Mononuclear cell (primary cell): ENCODE measurements at regions not wholly inside any gene's neighbourhood (a gene's known extent, or its start where the extent isn't known, plus 50 kb on each side); places are given as distances from the start of the nearest gene placed in this dataset.

Source experiments
- H3K27me3 ChIP-seq: 2 replicates; pipeline ENCODE4 v1.6.0; 2011; ENCODE audit warnings: low read length, control low read depth; ENCODE audit not compliant: insufficient read depth
- H3K4me1 ChIP-seq: 2 replicates; pipeline ENCODE4 v1.5.1; 2011; ENCODE audit warnings: mild to moderate bottlenecking, low read length, control low read depth; ENCODE audit not compliant: insufficient read depth
- H3K4me3 ChIP-seq: 2 replicates; pipeline ENCODE4 v1.5.1; 2011; ENCODE audit warnings: mild to moderate bottlenecking, low read length, moderate library complexity
- H3K9me3 ChIP-seq: 2 replicates; pipeline ENCODE4 v1.5.1; 2011; ENCODE audit warnings: low read depth, mild to moderate bottlenecking, control low read depth, low read length

DNA sequence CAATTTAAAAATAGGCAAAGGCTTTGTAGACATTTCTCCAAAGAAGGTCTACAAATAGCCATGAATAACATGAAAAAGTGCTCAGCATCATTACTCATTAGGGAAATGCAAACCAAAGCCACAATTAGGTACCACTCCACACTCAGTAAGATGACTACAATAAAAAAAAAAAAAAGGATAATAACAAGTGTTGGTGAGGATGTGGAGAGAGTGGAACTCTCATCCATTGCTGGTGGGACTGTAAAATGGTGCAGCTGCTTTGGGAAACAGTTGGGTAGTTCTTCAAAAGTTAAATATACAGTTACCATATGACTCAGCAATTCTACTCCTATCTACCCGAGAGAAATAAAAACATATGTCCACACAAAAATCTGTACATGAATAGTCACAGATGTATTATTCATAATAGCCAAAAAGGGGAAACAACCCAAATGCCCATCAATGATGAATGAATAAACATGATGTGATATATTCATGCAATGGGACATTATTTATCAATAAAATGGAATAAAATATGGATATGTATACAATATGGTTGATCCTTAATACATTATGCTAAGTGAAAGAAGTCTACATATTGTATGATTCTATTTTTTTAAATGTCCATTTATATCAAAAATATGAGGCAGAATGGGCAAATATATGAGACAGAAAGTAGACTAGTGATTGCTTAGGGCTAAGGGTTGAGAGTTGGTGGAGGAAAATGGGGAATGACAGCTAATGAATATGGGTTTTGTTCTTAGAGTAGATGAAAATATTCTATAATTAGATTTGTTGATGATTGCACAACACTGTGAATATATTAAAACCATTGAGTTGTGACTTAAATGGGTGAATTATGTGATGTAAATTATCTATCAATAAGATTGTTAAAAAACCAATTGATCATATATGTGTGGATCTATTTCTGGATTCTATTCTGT, 66.1 kb upstream of the SMAD3 start:
- H3K9me3 ChIP-seq: no peaks in the 10 kb centered on the region
- H3K27me3 ChIP-seq: no peaks in the 10 kb centered on the region
- no peak overlapping the region for H3K4me3 ChIP-seq
- H3K4me1 ChIP-seq: peaks cover 4% of the 10 kb centered on the region

DNA sequence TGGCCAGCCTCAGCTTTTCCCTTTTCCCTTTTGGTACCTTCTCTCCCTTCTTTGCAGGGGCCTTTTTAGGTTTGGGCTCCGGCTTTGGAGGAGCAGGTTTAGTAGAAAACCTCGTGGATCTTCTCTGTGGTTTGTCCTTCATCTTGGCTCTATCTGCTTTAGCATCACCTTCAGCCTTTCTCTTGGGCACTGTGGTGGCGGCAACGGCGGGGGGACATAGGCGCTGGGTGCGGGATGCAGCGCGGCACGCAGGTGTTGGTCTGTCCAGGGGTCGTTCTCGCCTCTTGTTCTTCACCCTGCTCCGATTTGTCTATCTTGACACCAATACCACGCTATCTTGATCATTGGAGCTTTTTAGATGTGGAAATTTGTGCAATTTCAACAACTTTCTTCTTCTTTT, 64.5 kb upstream of the SMAD3 start:
- H3K4me1 ChIP-seq: peaks cover 14% of the 10 kb centered on the region
- no peak overlapping the region for H3K4me3 ChIP-seq
- H3K27me3 ChIP-seq: no peaks in the 10 kb centered on the region
- no peaks in the 10 kb centered on the region for H3K9me3 ChIP-seq

DNA sequence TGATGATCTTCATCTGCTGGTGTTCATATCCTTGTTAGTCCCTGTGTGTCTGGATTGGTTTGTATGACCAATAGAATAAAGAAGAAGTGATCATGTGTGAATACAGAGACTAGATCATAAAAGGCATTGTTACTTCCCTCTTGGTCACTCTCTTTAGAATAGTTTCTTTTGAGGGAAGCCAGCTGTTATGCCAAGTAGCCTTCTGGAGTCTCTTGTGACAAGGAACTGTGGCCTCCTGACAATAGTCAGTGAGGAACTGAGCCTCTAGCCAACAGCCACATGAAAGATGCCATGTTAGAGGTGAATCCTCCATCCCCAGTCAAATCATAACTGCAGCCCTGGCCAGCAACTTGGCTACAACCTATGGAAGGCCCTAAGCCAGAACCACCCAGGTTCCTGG, 63.0 kb upstream of the SMAD3 start:
- Histone ChIP-seq H3K9me3 (no peaks in the 10 kb centered on the region), H3K4me3 (no peak overlapping the region), H3K4me1 (peaks cover 22% of the 10 kb centered on the region), H3K27me3 (no peaks in the 10 kb centered on the region)

DNA sequence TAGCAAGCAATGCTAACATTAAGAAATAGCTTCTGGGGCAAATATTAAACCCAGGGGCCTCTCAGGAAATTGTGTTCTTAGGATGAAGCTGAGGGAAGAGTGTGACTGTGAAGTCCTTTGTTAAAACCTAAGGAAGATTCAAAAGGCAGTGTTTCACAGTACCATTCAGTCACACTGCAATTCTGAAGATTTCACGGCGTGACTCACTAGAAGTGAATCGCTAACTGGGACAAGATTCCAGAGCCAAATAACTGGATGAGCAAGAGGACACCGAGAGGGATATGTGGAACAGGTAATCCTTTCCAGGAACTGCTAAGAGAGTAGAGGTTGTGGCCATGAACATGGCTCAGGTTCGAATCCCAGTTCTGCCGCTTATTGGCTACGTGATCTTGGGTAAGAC, 61.8 kb upstream of the SMAD3 start:
- no peak overlapping the region for H3K4me3 ChIP-seq
- peaks cover 22% of the 10 kb centered on the region for H3K4me1 ChIP-seq
- no peaks in the 10 kb centered on the region for H3K27me3 ChIP-seq
- no peaks in the 10 kb centered on the region for H3K9me3 ChIP-seq

DNA sequence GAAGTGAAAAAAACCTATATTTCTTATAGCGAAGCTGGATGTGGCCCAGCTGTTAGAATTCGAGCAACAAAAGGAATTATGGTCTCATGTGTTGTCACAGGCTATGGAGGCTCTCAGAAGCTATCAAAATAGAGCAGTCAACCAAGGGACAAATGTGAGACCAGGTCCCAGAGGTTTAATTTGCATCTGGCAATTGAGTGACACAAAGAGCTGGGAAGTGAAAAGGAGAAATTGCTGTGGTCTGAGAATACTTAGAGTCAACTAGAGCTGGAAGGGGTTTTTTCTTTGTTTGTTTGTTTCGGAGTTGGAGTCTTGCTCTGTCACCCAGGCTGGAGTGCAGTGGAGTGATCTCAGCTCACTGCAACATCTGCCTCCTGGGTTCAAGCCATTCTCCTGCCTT, 61.3 kb upstream of the SMAD3 start:
- Histone ChIP-seq H3K4me3 (no peak overlapping the region), H3K9me3 (no peaks in the 10 kb centered on the region), H3K4me1 (peaks cover 22% of the 10 kb centered on the region), H3K27me3 (no peaks in the 10 kb centered on the region)

DNA sequence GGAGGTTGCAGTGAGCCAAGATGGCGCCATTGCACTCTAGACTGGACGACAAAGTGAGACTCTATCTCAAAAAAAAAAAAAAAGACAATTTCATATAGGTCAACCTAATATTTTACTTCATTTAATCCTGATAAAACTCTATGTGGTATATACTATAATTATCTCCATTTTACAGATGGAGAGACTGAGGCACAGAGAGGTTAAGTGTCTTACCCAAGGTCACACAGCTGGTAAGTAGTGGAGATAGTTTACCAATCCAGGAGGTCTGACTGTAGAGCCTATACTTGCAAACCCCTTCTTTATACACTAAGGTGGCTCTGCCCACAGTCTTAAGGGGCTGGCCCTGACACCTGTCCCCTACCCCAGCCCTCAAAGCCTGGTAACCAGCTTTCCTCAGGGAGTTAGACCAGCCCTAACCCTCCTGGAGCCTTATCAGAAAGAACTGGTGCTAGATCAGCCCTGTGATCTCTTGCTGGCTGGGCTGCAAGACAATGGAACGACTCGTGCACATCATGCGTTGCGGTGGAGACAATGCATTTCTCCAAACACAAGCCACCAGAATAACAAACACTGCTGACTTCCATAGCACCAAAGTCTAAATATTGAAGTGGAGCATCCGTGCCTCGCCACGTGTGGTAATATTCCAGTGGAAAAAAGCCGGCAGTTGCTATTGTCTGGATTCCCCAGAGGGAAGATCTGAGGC, 60.0 kb upstream of the SMAD3 start:
- Histone ChIP-seq H3K4me3 (no peak overlapping the region), H3K4me1 (peaks cover 19% of the 10 kb centered on the region), H3K9me3 (no peaks in the 10 kb centered on the region), H3K27me3 (no peaks in the 10 kb centered on the region)

DNA sequence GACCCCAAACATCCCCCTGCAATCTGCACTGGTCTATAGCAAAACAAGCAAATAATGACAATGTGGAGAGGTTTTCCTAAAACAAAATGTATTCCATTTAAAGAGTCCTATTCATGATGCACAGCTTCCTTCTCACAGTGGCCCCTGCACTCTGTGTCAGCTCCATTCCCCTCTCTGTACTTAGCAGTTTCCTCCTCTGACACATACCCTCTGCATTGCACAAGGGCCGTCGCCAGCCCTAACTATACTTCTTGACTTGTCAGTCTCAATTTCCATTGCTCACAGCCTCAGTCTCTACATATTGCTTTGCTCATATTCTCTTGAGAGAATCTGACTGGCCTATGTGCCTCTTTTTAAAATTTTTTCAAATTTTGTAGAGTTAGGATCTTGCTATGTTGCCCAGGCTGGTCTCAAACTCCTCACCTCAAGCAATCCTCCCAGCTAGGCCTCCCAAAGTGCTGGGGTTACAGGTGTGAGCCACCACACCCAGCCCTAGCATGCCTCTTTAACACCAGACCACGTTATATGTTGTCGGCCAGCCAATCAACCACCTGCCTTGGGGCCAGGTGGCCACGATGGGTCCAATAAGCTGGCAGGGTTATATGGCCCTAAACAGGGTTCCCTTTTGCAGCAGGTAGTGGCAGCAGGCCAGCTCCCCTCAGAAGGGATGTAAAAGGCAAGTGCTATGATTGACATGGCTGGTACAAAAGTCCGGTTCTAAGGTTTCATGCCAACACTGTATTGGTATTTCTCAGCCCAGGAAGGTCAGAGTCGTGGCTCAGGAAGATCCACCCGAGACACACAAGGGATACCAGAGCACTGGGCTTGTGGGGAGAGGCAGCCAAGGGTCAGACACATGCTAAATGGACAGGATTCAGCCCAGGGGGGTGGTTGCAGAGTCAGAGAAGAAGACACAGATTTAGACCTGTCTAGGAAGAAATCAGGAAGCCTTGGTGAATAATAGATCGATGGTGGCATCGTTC, 59.0 kb upstream of the SMAD3 start:
- no peak overlapping the region for H3K4me3 ChIP-seq
- no peaks in the 10 kb centered on the region for H3K27me3 ChIP-seq
- no peaks in the 10 kb centered on the region for H3K9me3 ChIP-seq
- H3K4me1 ChIP-seq: peaks cover 19% of the 10 kb centered on the region

DNA sequence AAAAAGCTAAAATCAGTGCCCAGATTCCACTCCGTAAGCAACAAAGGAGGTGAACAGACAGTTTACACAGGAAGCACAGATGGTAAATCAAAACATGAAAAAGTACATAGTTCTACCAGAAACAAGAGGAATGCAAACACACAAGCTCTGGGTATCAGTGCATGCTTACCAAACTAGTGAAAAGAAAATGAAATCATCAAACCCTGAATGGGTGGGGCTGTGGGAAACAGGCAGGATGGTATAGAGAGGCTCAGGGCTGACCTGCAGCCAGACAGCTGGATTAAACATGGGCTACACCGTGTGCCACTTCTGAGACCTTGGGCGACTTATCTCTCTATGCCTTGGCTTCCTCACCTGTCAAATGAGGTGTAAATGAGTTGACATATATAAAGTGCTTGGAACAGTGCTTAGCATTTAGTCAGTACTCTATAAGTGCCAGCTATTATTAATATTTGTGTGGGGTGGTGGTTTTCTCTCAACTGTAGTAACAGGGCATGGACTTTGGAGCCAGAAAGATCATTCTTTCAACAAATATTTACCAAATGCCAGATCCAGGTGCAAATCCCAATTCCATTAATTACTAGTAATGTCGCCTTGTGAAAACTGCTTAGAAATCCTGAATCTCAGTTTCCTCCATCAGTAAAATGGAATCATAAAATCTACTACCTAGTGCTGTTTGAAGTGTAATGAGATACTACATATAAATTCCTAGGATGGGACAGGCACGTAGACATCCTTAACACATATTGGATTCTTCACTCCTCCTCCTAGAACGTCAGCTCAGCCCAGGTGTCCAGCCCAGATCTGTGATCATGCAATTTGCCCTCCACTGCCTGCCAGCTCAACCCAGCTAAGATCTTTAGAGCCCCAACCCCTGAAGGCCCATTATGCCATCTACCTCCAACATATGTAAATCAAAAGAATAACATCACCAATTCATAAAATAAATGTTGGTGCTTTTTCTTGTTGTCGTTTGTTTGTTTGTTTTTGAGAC, 55.5 kb upstream of the SMAD3 start:
- H3K9me3 ChIP-seq: no peaks in the 10 kb centered on the region
- H3K4me1 ChIP-seq: peaks cover 12% of the 10 kb centered on the region
- no peaks in the 10 kb centered on the region for H3K27me3 ChIP-seq
- H3K4me3 ChIP-seq: no peak overlapping the region

DNA sequence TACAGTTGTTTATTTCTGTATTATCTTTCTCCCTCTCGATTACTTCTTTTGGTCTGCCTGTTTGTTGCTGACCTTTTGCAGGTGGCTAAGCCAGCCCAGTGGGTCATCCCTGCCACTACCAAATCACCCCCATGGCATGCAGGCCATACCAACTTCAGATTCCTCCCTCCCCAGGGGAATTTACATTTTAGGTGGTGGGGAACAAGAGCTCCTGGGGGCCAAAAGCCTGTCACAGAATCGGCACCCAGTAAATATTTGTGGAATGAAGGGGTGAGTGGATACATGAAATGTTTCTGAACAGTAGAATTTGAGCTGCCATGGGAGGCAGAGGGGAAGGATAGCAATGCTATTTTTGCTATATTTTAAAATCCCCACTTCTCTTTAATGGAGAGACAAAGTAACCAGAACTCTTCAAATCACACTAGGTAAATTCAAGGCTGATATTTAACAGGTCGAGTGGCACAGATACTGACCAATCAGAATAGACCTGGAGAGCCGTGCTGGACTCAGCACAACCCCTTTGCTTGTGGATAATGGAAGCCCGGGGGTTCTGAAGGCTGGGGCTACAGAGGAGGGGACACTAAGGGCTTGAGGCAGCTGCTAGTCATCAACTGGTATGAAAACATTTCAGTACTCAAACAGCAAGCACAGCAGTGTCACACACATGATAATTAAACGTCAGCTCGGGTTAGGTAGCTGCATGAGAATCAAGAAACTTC, 54.3 kb upstream of the SMAD3 start:
- Histone ChIP-seq H3K4me3 (no peak overlapping the region), H3K9me3 (no peaks in the 10 kb centered on the region), H3K27me3 (no peaks in the 10 kb centered on the region), H3K4me1 (peaks cover 6% of the 10 kb centered on the region)

DNA sequence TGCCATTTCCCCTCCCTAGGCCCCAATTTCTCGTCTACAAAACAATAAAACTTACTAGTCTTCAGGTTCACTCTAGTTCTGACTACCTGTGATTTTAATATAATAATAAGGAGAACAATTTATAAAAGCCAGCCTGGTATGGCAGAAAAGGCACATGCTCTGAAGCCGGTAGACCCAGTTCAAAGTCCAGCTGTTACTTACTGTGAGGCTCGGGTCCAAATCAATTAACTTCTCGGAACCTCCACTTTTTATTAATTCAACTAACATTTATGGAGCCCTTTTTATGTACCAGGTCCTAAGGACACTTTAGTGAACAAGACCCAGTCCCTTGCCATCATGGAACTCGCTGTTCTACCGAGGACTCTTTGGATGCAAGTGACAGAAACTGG, 53.8 kb upstream of the SMAD3 start:
- H3K9me3 ChIP-seq: no peaks in the 10 kb centered on the region
- H3K4me3 ChIP-seq: no peak overlapping the region
- H3K4me1 ChIP-seq: peaks cover 5% of the 10 kb centered on the region
- no peaks in the 10 kb centered on the region for H3K27me3 ChIP-seq

DNA sequence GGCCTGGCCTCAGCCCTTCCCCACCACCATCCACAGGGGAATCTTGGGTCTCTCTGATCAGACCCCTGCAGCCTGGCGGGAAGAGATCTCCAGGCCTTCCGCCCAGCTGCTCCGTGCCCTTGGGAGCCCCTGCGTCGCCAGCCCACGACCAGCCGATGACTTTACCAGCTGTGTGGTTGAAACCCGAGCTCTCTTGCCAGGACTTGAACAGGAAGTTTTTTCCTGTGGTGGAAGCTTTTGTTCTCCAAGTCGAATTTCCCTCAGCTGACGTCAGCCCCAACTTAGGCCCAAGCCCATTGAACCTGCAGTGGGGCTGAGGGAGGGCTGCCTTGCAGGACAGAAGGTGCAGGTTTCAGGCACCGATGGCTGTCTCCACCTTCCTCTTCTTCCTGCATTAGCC, 51.7 kb upstream of the SMAD3 start:
- no peak overlapping the region for H3K4me3 ChIP-seq
- no peaks in the 10 kb centered on the region for H3K9me3 ChIP-seq
- H3K27me3 ChIP-seq: no peaks in the 10 kb centered on the region
- peaks cover 22% of the 10 kb centered on the region for H3K4me1 ChIP-seq
